H1 (cell line): ENCODE measurements at regions not wholly inside any gene's neighbourhood (a gene's known extent, or its start where the extent isn't known, plus 50 kb on each side); places are given as distances from the start of the nearest gene placed in this dataset.

Experiments
- CTCF ChIA-PET: fragments of 300-600 bp; sonication (Branson Sonifier 250); formaldehyde crosslinking; loops from one replicate; lab custom pipeline; 2021; ENCODE audit not compliant: partially characterized antibody; lab: Charles Lee
- POLR2A ChIA-PET: fragments of 300-600 bp; sonication (Branson Sonifier 250); formaldehyde crosslinking; loops from one replicate; lab custom pipeline; 2021; ENCODE audit warnings: inconsistent platforms; ENCODE audit not compliant: partially characterized antibody; lab: Charles Lee
- DNase-seq, 2 experiments: peaks; one replicate each; pipeline versions ENCODE4 v3.0.0 to v3.0.0-alpha.2; 2010 to 2022; ENCODE audit warnings: low spot score in 2 of 2, low read depth in 1 of 2, mixed read lengths in 1 of 2
- FAIRE-seq: peaks from 2 replicates; lab custom pipeline; 2011; peaks lifted over from hg19 to GRCh38; lab: Jason Lieb, UNC
- H2AFZ ChIP-seq: 2 replicates; pipeline ENCODE4 v1.8.1; 2012; ENCODE audit warnings: low read length, inconsistent platforms
- H2AK5ac ChIP-seq: 2 replicates; pipeline ENCODE4 v1.6.1; 2013; ENCODE audit warnings: low read depth, low read length
- H2BK120ac ChIP-seq: replicated peaks from 2 replicates; pipeline ENCODE3; 2013; ENCODE audit warnings: low read depth, low read length, inconsistent platforms
- H2BK12ac ChIP-seq: 2 replicates; pipeline ENCODE4 v1.6.1; 2013; ENCODE audit warnings: low read depth, low read length
- H2BK15ac ChIP-seq: 2 replicates; pipeline ENCODE4 v1.6.1; 2013; ENCODE audit warnings: low read length
- H2BK20ac ChIP-seq: 2 replicates; pipeline ENCODE4 v1.6.1; 2013; ENCODE audit warnings: low read length
- H2BK5ac ChIP-seq: 2 replicates; pipeline ENCODE4 v1.6.1; 2013; ENCODE audit warnings: low read depth, low read length
- H3K14ac ChIP-seq: 2 replicates; pipeline ENCODE4 v1.6.1; 2013; ENCODE audit warnings: inconsistent platforms; ENCODE audit not compliant: insufficient read length
- H3K18ac ChIP-seq: 2 replicates; pipeline ENCODE4 v1.6.1; 2013; ENCODE audit warnings: low read length; ENCODE audit errors: extremely low read depth
- H3K23ac ChIP-seq: 2 replicates; pipeline ENCODE4 v1.6.1; 2013; ENCODE audit warnings: inconsistent platforms; ENCODE audit not compliant: insufficient read length
- H3K23me2 ChIP-seq: 2 replicates; pipeline ENCODE4 v1.6.1; 2013; ENCODE audit warnings: low read depth, low read length
- H3K27ac ChIP-seq: 2 replicates; pipeline ENCODE4 v1.6.1; 2011; ENCODE audit warnings: low read depth, low read length, inconsistent platforms
- H3K27me3 ChIP-seq, 4 experiments: replicated peaks in 1 of 4; 1 replicate in 1 of 4; 2 replicates in 3 of 4; pipeline versions ENCODE4 v1.6.1 to v1.8.1; 2011 to 2013; ENCODE audit warnings: low read length in 3 of 4, mild to moderate bottlenecking in 3 of 4, inconsistent platforms in 2 of 4, mixed read lengths in 2 of 4, moderate library complexity in 1 of 4; ENCODE audit not compliant: control insufficient read depth in 3 of 4, insufficient read depth in 3 of 4; ENCODE audit errors: extremely low read depth in 1 of 4
- H3K36me3 ChIP-seq, 4 experiments: 2 replicates each; pipeline versions ENCODE4 v1.6.1 to v1.8.1; 2011 to 2013; ENCODE audit warnings: mild to moderate bottlenecking in 4 of 4, low read length in 3 of 4, moderate library complexity in 2 of 4, control low read depth in 1 of 4, inconsistent platforms in 1 of 4; ENCODE audit not compliant: insufficient read depth in 4 of 4, control insufficient read depth in 2 of 4
- H3K4ac ChIP-seq: replicated peaks from 2 replicates; pipeline ENCODE3; 2013; ENCODE audit warnings: low read length, low read depth, mixed read lengths, inconsistent platforms; ENCODE audit not compliant: insufficient read length
- H3K4me1 ChIP-seq, 4 experiments: replicated peaks in 1 of 4; 1 replicate in 1 of 4; 2 replicates in 3 of 4; pipeline versions ENCODE4 v1.6.1 to v1.8.1; 2011 to 2013; ENCODE audit warnings: low read length in 3 of 4, inconsistent platforms in 2 of 4, mixed read lengths in 1 of 4; ENCODE audit not compliant: insufficient read depth in 4 of 4, control insufficient read depth in 3 of 4
- H3K4me2 ChIP-seq, 2 experiments: 2 replicates each; pipeline versions ENCODE4 v1.6.1 to v1.8.1; 2011 to 2013; ENCODE audit warnings: low read depth in 2 of 2, low read length in 2 of 2, control low read depth in 1 of 2, inconsistent platforms in 1 of 2, mild to moderate bottlenecking in 1 of 2; ENCODE audit not compliant: insufficient read depth in 1 of 2
- H3K4me3 ChIP-seq, 4 experiments: fragments of 200-600, 300-600 bp in 1 of 4; sonication (generic), shearing (Covaris generic), sonication (Bioruptor Twin) in 1 of 4; 2 replicates each; pipeline versions ENCODE4 v1.5.1 to v1.8.1; 2011 to 2016; ENCODE audit warnings: low read length in 4 of 4, low read depth in 3 of 4, control low read depth in 2 of 4, inconsistent platforms in 2 of 4, mild to moderate bottlenecking in 2 of 4, mixed read lengths in 1 of 4, moderate library complexity in 1 of 4; ENCODE audit not compliant: insufficient read depth in 2 of 4; ENCODE audit errors: extremely low read depth in 1 of 4
- H3K56ac ChIP-seq: replicated peaks from 2 replicates; pipeline ENCODE3; 2013; ENCODE audit warnings: low read depth, mild to moderate bottlenecking, mixed read lengths, low read length, inconsistent platforms; ENCODE audit not compliant: insufficient read length
- H3K79me1 ChIP-seq: 2 replicates; pipeline ENCODE4 v1.6.1; 2013; ENCODE audit warnings: low read depth, low read length, control low read depth
- H3K79me2 ChIP-seq, 2 experiments: 2 replicates each; pipeline versions ENCODE4 v1.6.1 to v1.8.1; 2012 to 2013; ENCODE audit warnings: low read length in 2 of 2, mild to moderate bottlenecking in 2 of 2, inconsistent platforms in 1 of 2; ENCODE audit not compliant: insufficient read depth in 2 of 2, control insufficient read depth in 1 of 2
- H3K9ac ChIP-seq, 4 experiments: replicated peaks in 1 of 4; 1 replicate in 1 of 4; 2 replicates in 3 of 4; pipeline versions ENCODE4 v1.6.1 to v1.8.1; 2011 to 2013; ENCODE audit warnings: low read depth in 3 of 4, low read length in 3 of 4, control low read depth in 2 of 4, mild to moderate bottlenecking in 2 of 4, moderate library complexity in 2 of 4, inconsistent platforms in 1 of 4; ENCODE audit errors: extremely low read depth in 1 of 4
- H3K9me3 ChIP-seq, 2 experiments: 2 replicates each; pipeline versions ENCODE4 v1.6.1 to v1.8.1; 2012 to 2013; ENCODE audit warnings: mild to moderate bottlenecking in 2 of 2, moderate library complexity in 2 of 2, control low read depth in 1 of 2, inconsistent platforms in 1 of 2, low read depth in 1 of 2, low read length in 1 of 2, mixed read lengths in 1 of 2; ENCODE audit not compliant: insufficient read depth in 2 of 2
- H4K20me1 ChIP-seq, 2 experiments: replicated peaks in 1 of 2; 2 replicates each; pipeline versions ENCODE3 to v1.8.1; 2011 to 2013; ENCODE audit warnings: inconsistent platforms in 2 of 2, low read length in 2 of 2, mild to moderate bottlenecking in 1 of 2; ENCODE audit not compliant: insufficient read depth in 2 of 2, control insufficient read depth in 1 of 2
- H4K5ac ChIP-seq: 2 replicates; pipeline ENCODE4 v1.6.1; 2013; ENCODE audit warnings: low read length, low read depth, mixed read lengths, inconsistent platforms; ENCODE audit not compliant: insufficient read length
- H4K8ac ChIP-seq: 2 replicates; pipeline ENCODE4 v1.8.0; 2013; ENCODE audit warnings: mild to moderate bottlenecking, moderate library complexity, low read length, inconsistent platforms; ENCODE audit not compliant: insufficient read depth; ENCODE audit errors: extremely low read depth
- H4K91ac ChIP-seq: replicated peaks from 2 replicates; pipeline ENCODE3; 2013; ENCODE audit warnings: low read length, mixed read lengths, inconsistent platforms; ENCODE audit not compliant: insufficient read length
- CREB1 ChIP-seq: IDR thresholded peaks from 2 replicates; pipeline ENCODE4 v1.6.1; 2012; ENCODE audit warnings: inconsistent platforms
- WGBS, 2 experiments: shearing (Covaris generic) in 1 of 2; methylation state at CpG; one replicate each; pipeline versions ENCODE4 v1.1.6 to v1.1.7; 2013 to 2015; ENCODE audit warnings: low lambda C conversion rate in 2 of 2, mixed read lengths in 2 of 2, inconsistent platforms in 1 of 2, low coverage in 1 of 2, missing lambda C conversion rate in 1 of 2; ENCODE audit not compliant: insufficient replicate concordance in 2 of 2, insufficient coverage in 1 of 2, insufficient read length in 1 of 2; ENCODE audit errors: extremely low coverage in 1 of 2, missing lambda C conversion rate in 1 of 2; 5-methylcytosine and 5-hydroxymethylcytosine counted together

DNA sequence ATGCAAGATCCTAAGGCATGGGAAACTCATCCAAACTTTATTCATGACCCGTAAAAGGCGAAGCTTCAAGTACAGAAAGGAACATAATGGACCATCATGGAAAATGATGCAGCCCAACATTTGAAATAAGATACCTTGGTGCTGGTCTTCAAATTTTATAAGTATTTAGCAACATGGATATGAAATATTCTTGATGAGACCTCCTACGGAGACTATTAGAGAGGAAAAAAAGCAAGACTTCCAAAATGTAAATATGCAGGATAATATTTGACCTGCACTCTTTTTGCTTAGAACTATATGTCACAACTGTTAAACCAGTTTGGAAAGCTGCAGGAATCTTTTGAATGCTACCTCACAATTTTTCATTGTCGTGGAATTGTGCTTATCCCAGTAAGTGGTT, 168.8 kb upstream of the ARID2 start:
- H4K8ac ChIP-seq = no peak overlapping the region
- H4K20me1 ChIP-seq = no peaks in the 10 kb centered on the region
- no peak overlapping the region for H3K23ac ChIP-seq
- ChIA-PET POLR2A (no interaction called here), CTCF (interaction anchor here (0.6 to 0.9 kb wide), 2 partner anchors 17 to 85 kb away, joined by 3 read pairs; no protein-coding TSS in a partner anchor)
- no peak overlapping the region for H2BK12ac ChIP-seq
- H3K9ac ChIP-seq = no peak overlapping the region
- 83% methylated on average over 4 of the region's 4 CpGs; no CpG with 5 or more reads in 1 of the 2 experiments for WGBS, 2 experiments
- H2BK5ac ChIP-seq = no peak overlapping the region
- no peak overlapping the region for H2BK20ac ChIP-seq
- H3K27me3 ChIP-seq = no peaks in the 10 kb centered on the region
- no peak overlapping the region for H3K18ac ChIP-seq
- no peak overlapping the region for H3K4ac ChIP-seq
- no peaks in the 10 kb centered on the region for H3K79me2 ChIP-seq
- no peak overlapping the region for H2AFZ ChIP-seq
- H3K27ac ChIP-seq = no peak overlapping the region
- H3K4me2 ChIP-seq = no peak overlapping the region
- FAIRE-seq (no peak), DNase-seq (no peak)
- no peak overlapping the region for H4K5ac ChIP-seq
- H3K36me3 ChIP-seq = no peaks in the 10 kb centered on the region
- no peaks in the 10 kb centered on the region for H3K9me3 ChIP-seq
- H3K56ac ChIP-seq = no peak overlapping the region
- no peak overlapping the region for H3K14ac ChIP-seq
- H2BK120ac ChIP-seq = no peak overlapping the region
- no peak overlapping the region for H2AK5ac ChIP-seq
- H2BK15ac ChIP-seq = no peak overlapping the region
- no peaks in the 10 kb centered on the region for H3K4me1 ChIP-seq
- H4K91ac ChIP-seq = no peak overlapping the region
- H3K4me3 ChIP-seq = no peak overlapping the region
- no peak for TF ChIP-seq CREB1
- no peaks in the 10 kb centered on the region for H3K23me2 ChIP-seq
- no peaks in the 10 kb centered on the region for H3K79me1 ChIP-seq
